C4-2B (cell line): ENCODE measurements at regions not wholly inside any gene's neighbourhood (a gene's known extent, or its start where the extent isn't known, plus 50 kb on each side); places are given as distances from the start of the nearest gene placed in this dataset.

Experiments used
- ZFX ChIP-seq: fragments of 450-650 bp; IDR thresholded peaks from 2 replicates; pipeline ENCODE4 v1.6.1; 2017
- TF ChIP-seq, protein P1 (sequence below): fragments of 450-650 bp; conservative IDR thresholded peaks from 2 replicates; pipeline ENCODE4 v1.5.1; 2017; ENCODE audit warnings: mild to moderate bottlenecking

DNA sequence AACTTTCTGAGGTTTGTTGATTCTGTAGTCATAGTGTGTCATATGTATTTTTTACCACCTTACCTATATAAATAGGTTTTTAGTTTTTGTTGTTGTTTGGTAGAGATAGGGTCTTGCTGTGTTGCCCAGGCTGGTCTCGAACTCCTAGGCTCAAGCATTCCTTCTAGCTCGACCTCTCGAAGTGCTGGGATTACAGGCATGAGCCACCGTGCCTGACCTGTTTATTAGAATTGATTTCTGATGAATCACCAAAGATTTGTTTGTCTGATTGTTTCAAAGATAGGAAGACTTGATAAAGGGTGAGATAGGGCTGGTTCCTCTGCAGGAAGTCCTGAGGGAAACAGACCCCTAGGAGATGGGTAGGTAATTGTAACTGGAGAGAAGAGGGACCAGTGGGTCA is 481.6 kb downstream of the PCNX1 start:
- TF ChIP-seq, protein P1, sequence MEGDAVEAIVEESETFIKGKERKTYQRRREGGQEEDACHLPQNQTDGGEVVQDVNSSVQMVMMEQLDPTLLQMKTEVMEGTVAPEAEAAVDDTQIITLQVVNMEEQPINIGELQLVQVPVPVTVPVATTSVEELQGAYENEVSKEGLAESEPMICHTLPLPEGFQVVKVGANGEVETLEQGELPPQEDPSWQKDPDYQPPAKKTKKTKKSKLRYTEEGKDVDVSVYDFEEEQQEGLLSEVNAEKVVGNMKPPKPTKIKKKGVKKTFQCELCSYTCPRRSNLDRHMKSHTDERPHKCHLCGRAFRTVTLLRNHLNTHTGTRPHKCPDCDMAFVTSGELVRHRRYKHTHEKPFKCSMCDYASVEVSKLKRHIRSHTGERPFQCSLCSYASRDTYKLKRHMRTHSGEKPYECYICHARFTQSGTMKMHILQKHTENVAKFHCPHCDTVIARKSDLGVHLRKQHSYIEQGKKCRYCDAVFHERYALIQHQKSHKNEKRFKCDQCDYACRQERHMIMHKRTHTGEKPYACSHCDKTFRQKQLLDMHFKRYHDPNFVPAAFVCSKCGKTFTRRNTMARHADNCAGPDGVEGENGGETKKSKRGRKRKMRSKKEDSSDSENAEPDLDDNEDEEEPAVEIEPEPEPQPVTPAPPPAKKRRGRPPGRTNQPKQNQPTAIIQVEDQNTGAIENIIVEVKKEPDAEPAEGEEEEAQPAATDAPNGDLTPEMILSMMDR, result no peak
- no peak for TF ChIP-seq ZFX
